Stimulated activated CD8-positive, alpha-beta memory T cell treated with anti-CD3 and anti-CD28 coated beads, Interleukin-4, amount 100 ng/mL, for 1 hour (primary cell): ENCODE measurements at regions not wholly inside any gene's neighbourhood (a gene's known extent, or its start where the extent isn't known, plus 50 kb on each side); places are given as distances from the start of the nearest gene placed in this dataset.

Source experiments
- DNase-seq, 2 donors: peaks; one replicate each; pipeline ENCODE4 v3.0.0-alpha.2; 2020; ENCODE audit warnings: low read depth in 2 of 2, low spot score in 1 of 2

DNA sequence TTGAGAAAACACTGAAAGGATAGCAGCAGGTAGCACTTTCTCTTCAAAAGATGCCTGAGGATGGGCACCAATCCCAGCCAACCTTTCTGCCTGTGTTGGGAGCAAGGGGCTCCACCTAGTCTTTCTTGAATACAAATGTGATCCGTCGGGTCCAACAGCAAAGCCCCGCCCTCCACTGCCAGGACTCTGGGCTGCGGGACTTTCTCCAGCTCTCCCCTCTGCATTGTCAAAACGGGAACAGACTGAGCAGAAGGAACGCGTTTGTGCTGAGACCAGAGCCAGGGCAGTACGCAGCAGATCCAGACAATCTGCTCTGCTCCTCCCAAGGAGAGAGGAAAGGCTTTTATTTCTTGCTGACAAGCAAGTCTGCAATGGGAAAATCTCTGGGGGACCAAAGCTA lies 139.7 kb downstream of the SEC61B start:
- DNase-seq = no peak

- no peak for DNase-seq
Measured at GRCh38 chr9:99362321-99362720, 140.2 kb downstream of the SEC61B start.

DNA sequence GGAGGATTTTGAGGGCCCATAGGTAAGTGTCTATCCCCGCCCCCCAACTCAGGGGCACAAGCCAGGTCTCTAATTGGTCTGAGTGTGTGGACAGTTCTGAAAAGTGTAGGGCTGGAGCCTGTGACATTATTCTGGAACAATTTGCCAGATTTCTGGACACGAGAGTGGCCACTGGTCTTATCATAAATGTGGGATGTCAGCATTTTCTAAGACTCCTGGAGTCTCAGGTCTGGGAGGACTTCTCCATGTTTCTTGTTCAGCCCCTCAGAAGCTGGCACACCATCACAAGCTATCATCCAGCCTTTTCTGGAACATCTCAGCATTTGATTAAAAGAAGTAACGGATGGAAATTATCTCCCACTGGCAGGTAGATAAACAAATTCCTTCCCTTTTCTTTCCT lies 141.4 kb downstream of the SEC61B start:
- DNase-seq = no peak

DNA sequence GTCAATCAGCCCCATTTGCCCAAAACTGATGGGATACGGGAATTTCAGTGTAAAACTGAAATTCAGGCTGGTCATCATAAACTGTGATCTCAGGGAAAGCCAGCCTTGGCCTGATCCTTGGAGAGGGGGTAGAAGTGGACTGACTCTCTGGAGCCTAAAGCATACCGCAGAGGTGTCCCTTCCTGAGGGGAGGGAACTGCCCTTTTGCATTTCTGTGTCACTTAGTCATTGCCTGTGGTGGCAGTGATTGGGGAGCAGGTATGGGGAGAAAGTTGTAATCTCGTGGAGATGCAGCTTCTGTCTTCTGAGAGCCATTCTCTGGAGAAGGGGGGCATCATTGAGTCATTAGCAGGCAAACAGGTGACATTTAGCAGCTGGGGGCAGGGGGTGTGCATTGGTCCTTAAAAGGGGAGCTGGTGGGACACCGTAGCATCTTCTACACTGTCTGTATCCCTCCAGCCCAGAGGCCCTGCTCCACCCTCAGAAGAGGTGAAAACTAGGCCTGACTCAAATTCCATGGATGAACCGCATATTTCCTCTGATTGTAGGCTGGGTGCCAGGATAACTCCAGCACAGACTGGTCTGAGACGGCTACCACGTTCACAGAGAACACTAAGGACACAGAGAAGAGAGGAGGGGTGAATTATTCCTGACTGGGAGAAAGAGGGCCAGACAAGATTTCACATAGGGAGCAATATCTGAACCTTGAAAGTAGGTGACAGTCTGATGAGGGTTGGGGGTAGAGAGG lies 143.3 kb downstream of the SEC61B start:
- DNase-seq = no peak

DNA sequence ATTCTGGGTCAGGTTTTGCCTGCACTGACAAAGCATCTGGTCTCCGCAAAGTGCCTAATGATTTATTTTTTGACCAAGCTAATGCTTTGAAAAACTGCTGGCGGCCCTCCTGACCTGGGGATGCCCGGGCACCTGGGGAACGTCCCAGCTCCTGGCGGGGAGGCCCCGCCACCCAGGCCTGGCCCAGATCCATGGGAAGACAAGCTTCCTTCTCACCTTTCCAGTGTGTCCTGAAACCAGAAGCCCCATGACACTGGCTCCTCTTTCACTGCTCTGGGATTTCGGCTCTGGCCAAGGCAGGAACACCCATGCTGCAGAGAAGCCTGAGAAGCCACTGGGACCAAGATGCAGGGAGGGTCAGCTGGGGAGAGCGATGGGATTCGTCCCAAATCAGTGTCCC lies 144.1 kb downstream of the SEC61B start:
- no peak for DNase-seq

DNA sequence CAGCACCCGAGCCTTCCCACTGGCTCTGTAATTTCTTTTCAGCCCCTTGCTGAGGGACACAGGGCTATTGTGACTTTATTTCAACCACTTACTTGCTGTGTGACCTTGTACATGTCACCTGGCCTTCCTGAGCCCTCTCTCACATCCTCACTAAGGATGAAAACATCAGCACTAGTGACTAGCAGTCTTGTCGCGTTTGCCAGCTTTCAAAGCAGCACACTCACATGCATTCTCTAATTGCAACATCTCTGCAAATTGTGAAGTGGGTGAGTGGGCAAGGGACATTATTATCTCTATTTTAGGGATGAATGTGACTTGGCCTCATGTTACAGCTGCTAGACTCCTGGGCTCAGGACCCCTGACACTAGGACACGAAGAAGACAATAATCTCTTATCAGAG lies 144.5 kb downstream of the SEC61B start:
- no peak for DNase-seq

GRCh38 chr9:99368341-99369326 lies 146.6 kb downstream of the SEC61B start:
- no peak for DNase-seq

DNA sequence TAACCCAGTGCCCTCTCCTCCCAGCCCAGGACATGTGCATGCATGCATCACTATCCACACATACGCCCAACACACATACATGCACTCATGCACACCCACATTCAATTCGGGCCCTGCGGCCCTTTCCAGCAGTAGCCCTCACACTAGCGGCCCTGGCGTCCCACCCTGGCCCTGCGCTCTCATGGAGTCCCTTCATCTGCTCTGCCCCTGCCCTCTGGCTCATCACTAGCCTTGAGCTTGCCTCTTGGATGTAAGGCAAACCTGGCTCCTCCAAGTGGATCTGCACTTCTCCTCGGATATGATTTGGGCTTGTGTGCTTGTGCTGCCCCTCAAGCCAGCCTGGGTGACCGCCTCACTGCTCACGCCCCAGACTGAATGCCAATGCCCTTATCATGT lies 147.2 kb downstream of the SEC61B start:
- no peak for DNase-seq

GRCh38 chr9:99370376-99370775 lies 148.3 kb downstream of the SEC61B start:
- no peak for DNase-seq

- no peak for DNase-seq
Measured at GRCh38 chr9:99371376-99371775, 149.3 kb downstream of the SEC61B start.

- no peak for DNase-seq
Measured at GRCh38 chr9:99373912-99374311, 151.8 kb downstream of the SEC61B start.

- DNase-seq = no peak
Measured at GRCh38 chr9:99374793-99375192, 152.7 kb downstream of the SEC61B start.

DNA sequence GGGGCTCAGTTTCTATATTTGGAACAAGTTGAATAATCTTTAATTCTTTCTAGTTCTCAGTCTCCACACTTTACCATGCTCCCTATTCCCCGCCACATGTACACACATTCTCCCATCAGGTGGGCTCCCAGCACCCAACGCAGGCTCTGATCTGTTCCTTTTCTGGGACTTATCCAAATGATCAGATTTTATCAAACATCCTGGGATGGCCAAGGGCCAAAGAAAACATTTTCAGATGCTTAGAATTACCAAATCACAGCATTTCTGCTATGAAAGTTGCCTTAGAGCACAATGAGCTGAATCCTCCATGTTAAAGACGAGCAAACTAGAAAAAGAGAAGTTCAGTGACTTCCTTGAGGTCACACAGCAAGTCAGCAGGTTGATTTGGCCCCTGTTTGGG lies 153.4 kb downstream of the SEC61B start:
- no peak for DNase-seq

DNA sequence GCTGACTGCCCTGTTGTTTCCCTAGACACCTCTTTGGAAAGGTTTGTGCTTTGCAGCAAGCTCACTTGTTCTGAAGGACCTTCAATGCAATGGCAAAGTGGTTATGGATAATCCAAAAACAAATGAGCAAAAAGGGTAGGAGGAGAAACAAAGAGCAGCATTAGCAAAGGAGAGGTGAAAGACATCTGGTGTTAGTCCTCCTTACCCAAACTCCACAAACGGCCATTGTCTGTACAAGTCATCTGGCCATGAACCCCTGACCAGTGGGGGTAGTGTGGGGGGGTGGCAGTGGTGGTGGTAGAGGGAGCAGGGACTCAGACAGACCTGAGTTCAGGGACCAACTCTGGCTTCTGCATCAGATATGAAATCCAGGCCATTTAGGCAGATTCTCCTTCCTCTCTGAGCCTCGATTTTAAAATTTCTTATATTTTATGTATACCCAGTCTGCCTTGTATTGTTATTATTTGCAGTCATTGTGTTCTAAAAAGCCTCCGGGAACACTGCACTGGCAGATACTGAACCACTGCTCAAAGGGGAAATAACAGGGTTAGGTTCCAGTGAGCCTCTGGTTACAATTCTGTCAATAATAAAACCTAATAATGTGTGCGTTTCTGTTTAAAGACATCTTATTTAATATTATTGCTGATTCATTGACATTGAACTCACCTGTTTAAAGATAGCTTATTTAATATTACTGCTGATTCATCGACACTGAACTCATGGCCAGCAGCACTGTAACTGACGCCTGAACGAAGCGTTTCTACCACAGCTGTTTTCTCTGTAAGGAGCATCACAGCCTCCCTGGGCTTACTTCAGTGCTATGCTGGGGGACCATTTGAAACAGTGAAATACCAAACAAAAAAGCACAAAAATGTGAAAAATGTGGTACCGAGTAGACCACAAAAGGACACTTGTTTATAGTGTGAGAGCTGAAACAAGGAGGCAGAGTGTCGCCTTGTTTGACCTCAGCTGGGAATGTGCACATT lies 156.0 kb downstream of the SEC61B start:
- no peak for DNase-seq

DNA sequence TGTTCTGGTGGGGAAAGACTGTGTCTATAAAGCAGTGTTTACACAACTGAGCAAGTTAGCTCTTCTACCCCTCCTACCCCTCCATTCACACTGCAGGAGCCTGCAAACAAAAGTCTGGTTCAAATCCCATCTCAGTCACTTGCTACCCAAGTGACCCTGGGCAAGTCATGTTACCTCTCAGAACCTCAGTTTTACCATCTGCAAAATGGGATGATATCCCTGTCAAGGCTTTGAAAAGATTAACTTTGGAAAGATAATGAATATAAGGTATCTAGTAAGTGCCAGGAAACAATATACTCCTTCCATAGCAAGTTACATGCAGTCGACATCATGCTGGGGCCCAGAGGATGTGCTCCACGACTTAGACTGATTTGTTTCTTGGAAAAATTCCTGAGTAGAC lies 161.5 kb downstream of the SEC61B start:
- no peak for DNase-seq

- no peak for DNase-seq
Measured at GRCh38 chr9:99385215-99385614, 163.1 kb downstream of the SEC61B start.

- no peak for DNase-seq
Measured at GRCh38 chr9:99385814-99386279, 163.8 kb downstream of the SEC61B start.

- DNase-seq = no peak
Measured at GRCh38 chr9:99387431-99387830, 165.3 kb downstream of the SEC61B start.

DNA sequence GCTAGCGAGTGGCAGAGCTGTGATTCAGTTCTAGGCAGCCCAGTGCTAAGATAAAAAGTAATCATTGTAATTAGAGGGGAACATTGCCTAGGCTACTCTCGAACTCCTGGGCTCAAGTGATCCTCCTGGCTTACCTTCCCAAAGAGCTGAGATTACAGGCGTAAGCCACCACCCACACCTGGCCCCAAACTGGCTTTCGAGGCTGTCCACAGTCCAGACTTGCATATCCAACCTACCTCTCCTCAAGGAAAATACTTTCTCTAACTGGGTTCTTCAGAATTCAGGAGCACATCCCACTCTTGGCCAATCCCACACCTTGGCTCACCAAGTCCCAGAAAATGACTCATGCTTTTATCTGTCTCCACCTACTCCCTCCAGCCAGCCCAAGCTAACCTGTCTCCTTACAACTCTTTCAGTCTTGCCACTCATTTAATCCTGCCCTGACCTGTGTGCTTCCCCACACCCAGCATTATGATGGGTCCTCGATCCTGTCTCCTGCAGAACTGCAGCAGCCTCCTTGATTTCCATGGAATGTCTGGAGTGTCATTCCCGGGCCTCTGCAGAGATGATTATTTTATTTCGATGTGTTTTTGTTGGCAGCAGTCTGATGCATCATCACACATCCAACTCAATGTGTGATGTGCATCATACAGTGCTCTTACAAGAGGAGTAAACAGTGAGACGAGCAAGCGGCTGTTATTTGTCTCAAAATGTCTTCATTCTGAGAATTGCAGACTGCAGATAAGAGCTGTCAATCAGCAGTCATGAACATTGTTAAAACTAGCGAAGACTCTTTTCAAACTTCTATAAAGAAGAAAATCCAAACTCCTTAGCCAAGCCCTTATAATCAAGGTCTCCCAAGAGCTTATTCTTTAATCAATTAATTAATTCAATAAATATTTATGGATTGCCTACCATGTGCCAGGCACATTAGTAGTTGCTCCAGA lies 167.3 kb downstream of the SEC61B start:
- no peak for DNase-seq
